DOHH2 (cell line): ENCODE measurements at regions not wholly inside any gene's neighbourhood (a gene's known extent, or its start where the extent isn't known, plus 50 kb on each side); places are given as distances from the start of the nearest gene placed in this dataset.

Experiments
- CTCF ChIP-seq: fragments of 200-600 bp; sonication (generic); IDR thresholded peaks from one replicate; pipeline ENCODE4 v1.5.1; 2014; ENCODE audit warnings: antibody characterized with exemption, mild to moderate bottlenecking, low read depth, low read length; ENCODE audit not compliant: poor library complexity, severe bottlenecking
- EZH2phosphoT487 ChIP-seq: fragments of 200-600 bp; sonication (generic); IDR thresholded peaks from 2 replicates; pipeline ENCODE4 v1.6.1; 2017; ENCODE audit warnings: borderline replicate concordance, mild to moderate bottlenecking, antibody characterized with exemption, low read length, moderate library complexity, mixed read lengths

DNA sequence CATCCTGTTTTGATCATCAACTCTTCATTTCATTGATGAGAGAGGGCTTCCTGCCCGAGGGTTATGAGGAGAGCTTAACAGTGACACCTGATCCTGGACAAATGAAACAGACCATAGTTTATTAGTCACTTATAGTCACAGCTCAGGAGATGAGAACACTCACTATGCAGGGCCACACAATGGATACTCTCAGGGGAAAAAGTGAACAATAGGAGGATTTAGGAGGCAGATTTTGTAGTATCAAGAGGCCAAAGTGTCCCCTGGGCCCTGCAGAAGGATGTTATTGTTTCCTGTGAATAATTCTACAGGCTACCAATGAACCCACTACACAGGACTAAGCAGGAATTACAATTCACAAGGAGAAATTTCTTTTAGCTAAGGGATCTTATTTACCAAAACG is 772.8 kb upstream of the MAN1A1 start:
- TF ChIP-seq CTCF: no peak
- TF ChIP-seq EZH2phosphoT487: no peak
